Skeletal muscle tissue (tissue), 3 donors: ENCODE measurements at regions not wholly inside any gene's neighbourhood (a gene's known extent, or its start where the extent isn't known, plus 50 kb on each side); places are given as distances from the start of the nearest gene placed in this dataset.

Experiments
- H3K27ac ChIP-seq: one replicate; pipeline ENCODE4 v1.7.0; 2013; ENCODE audit warnings: mild to moderate bottlenecking, low read depth, low read length, inconsistent platforms
- H3K27me3 ChIP-seq, 3 donors: one replicate each; pipeline ENCODE4 v1.7.0; 2013; ENCODE audit warnings: low read length in 3 of 3; ENCODE audit not compliant: control insufficient read depth in 3 of 3, insufficient read depth in 3 of 3
- H3K36me3 ChIP-seq, 3 donors: one replicate each; pipeline ENCODE4 v1.7.0; 2013; ENCODE audit warnings: low read length in 3 of 3; ENCODE audit not compliant: control insufficient read depth in 3 of 3, insufficient read depth in 3 of 3
- H3K4me1 ChIP-seq, 3 donors: one replicate each; pipeline ENCODE4 v1.7.0; 2013; ENCODE audit warnings: low read length in 3 of 3, mild to moderate bottlenecking in 3 of 3; ENCODE audit not compliant: control insufficient read depth in 3 of 3, insufficient read depth in 3 of 3
- H3K4me3 ChIP-seq, 3 donors: one replicate each; pipeline ENCODE4 v1.7.0; 2013; ENCODE audit warnings: low read length in 3 of 3
- H3K9ac ChIP-seq, 3 donors: one replicate each; pipeline ENCODE4 v1.7.0; 2013; ENCODE audit warnings: low read length in 3 of 3, mild to moderate bottlenecking in 3 of 3, moderate library complexity in 2 of 3, low read depth in 1 of 3
- H3K9me3 ChIP-seq, 3 donors: one replicate each; pipeline ENCODE4 v1.7.0; 2013; ENCODE audit warnings: low read length in 3 of 3; ENCODE audit not compliant: control insufficient read depth in 3 of 3
- donor health status: Osteomylitis.

GRCh38 chr14:56460469-56460868, 119.1 kb upstream of the TMEM260 start:
- Histone ChIP-seq H3K27me3 (no peaks in the 10 kb centered on the region), H3K4me3 (no peak overlapping the region), H3K27ac (no peak overlapping the region), H3K9ac (no peak overlapping the region), H3K9me3 (no peaks in the 10 kb centered on the region), H3K4me1 (no peaks in the 10 kb centered on the region), H3K36me3 (no peaks in the 10 kb centered on the region)

- H3K27ac ChIP-seq, result no peak overlapping the region
- no peak overlapping the region for H3K4me3 ChIP-seq
- no peak overlapping the region for H3K9ac ChIP-seq
- H3K36me3 ChIP-seq, result no peaks in the 10 kb centered on the region
- no peaks in the 10 kb centered on the region for H3K27me3 ChIP-seq
- H3K4me1 ChIP-seq, result no peaks in the 10 kb centered on the region
- no peaks in the 10 kb centered on the region for H3K9me3 ChIP-seq
Observed at GRCh38 chr14:56461276-56462275, 118.0 kb upstream of the TMEM260 start.

GRCh38 chr14:56463271-56463890, 116.2 kb upstream of the TMEM260 start:
- Histone ChIP-seq H3K9me3 (no peaks in the 10 kb centered on the region), H3K36me3 (no peaks in the 10 kb centered on the region), H3K9ac (no peak overlapping the region), H3K27ac (no peak overlapping the region), H3K4me3 (no peak overlapping the region), H3K4me1 (no peaks in the 10 kb centered on the region), H3K27me3 (no peaks in the 10 kb centered on the region)

GRCh38 chr14:56471056-56471455, 108.5 kb upstream of the TMEM260 start:
- Histone ChIP-seq H3K9ac (no peak overlapping the region), H3K9me3 (no peaks in the 10 kb centered on the region), H3K4me1 (no peaks in the 10 kb centered on the region)

GRCh38 chr14:56474419-56475022, 105.1 kb upstream of the TMEM260 start:
- Histone ChIP-seq H3K4me3 (no peak overlapping the region), H3K36me3 (no peaks in the 10 kb centered on the region), H3K27ac (no peak overlapping the region), H3K4me1 (no peaks in the 10 kb centered on the region), H3K27me3 (no peaks in the 10 kb centered on the region), H3K9me3 (no peaks in the 10 kb centered on the region), H3K9ac (no peak overlapping the region)

More at GRCh38 chr14:56471056-56471455, 108.5 kb upstream of the TMEM260 start:
- H3K27me3 ChIP-seq, result no peaks in the 10 kb centered on the region
- no peaks in the 10 kb centered on the region for H3K36me3 ChIP-seq
- no peak overlapping the region for H3K27ac ChIP-seq
- no peak overlapping the region for H3K4me3 ChIP-seq

GRCh38 chr14:56482310-56482911, 97.2 kb upstream of the TMEM260 start:
- H3K27ac ChIP-seq, result no peak overlapping the region
- H3K27me3 ChIP-seq, result no peaks in the 10 kb centered on the region
- no peaks in the 10 kb centered on the region for H3K4me1 ChIP-seq
- no peak overlapping the region for H3K9ac ChIP-seq
- H3K4me3 ChIP-seq, result no peak overlapping the region
- H3K36me3 ChIP-seq, result no peaks in the 10 kb centered on the region
- H3K9me3 ChIP-seq, result no peaks in the 10 kb centered on the region

- no peaks in the 10 kb centered on the region for H3K27me3 ChIP-seq
- no peaks in the 10 kb centered on the region for H3K9me3 ChIP-seq
- no peak overlapping the region for H3K9ac ChIP-seq
- H3K4me3 ChIP-seq, result no peak overlapping the region
- H3K36me3 ChIP-seq, result no peaks in the 10 kb centered on the region
- H3K4me1 ChIP-seq, result peaks cover 0 to 3% (median 2%) of the 10 kb centered on the region in 3 donors
- H3K27ac ChIP-seq, result no peak overlapping the region
Observed at GRCh38 chr14:56487090-56487667, 92.4 kb upstream of the TMEM260 start.

GRCh38 chr14:56487761-56488160, 91.8 kb upstream of the TMEM260 start:
- Histone ChIP-seq H3K36me3 (no peaks in the 10 kb centered on the region), H3K27ac (no peak overlapping the region), H3K9me3 (no peaks in the 10 kb centered on the region), H3K4me3 (no peak overlapping the region), H3K27me3 (no peaks in the 10 kb centered on the region), H3K4me1 (peaks cover 0 to 3% (median 2%) of the 10 kb centered on the region in 3 donors), H3K9ac (no peak overlapping the region)

GRCh38 chr14:56488306-56488705, 91.3 kb upstream of the TMEM260 start:
- Histone ChIP-seq H3K4me3 (no peak overlapping the region), H3K4me1 (peaks cover 0 to 3% (median 2%) of the 10 kb centered on the region in 3 donors), H3K9ac (no peak overlapping the region), H3K36me3 (no peaks in the 10 kb centered on the region), H3K27me3 (no peaks in the 10 kb centered on the region), H3K9me3 (no peaks in the 10 kb centered on the region), H3K27ac (no peak overlapping the region)
